ENCODE measurements at regions not wholly inside any gene's neighbourhood (a gene's known extent, or its start where the extent isn't known, plus 50 kb on each side); places are given as distances from the start of the nearest gene placed in this dataset.

- no peaks in the 10 kb centered on the region for H3K4me1 ChIP-seq (ENCODE audit: low read length)
- no peak overlapping the region for H2AFZ ChIP-seq (ENCODE audit: low read depth, low read length)
- TF ChIP-seq EZH2phosphoT487 (IDR thresholded peaks at IDR 0.05; ENCODE audit: low read depth) (no peak), CTCF (IDR thresholded peaks at IDR 0.05; ENCODE audit: low read depth, low read length) (no peak)
- H3K9me3 ChIP-seq (ENCODE audit: insufficient read depth, low read length) = no peaks in the 10 kb centered on the region
- no peaks in the 10 kb centered on the region for H4K20me1 ChIP-seq (ENCODE audit: insufficient read depth, low read length)
- peaks cover 11% of the 10 kb centered on the region for H3K27me3 ChIP-seq (ENCODE audit: low read depth, low read length)
- no peaks in the 10 kb centered on the region for H3K36me3 ChIP-seq (replicated peaks; ENCODE audit: low read depth, low read length)
- H3K9ac ChIP-seq (ENCODE audit: low read length) = no peak overlapping the region
- H3K4me2 ChIP-seq (ENCODE audit: low read length) = no peak overlapping the region
- no peaks in the 10 kb centered on the region for H3K79me2 ChIP-seq (ENCODE audit: low read length)
- H3K27ac ChIP-seq (ENCODE audit: low read length) = no peak overlapping the region
- no peak overlapping the region for H3K4me3 ChIP-seq (ENCODE audit: low read length)
These were observed 111.8 kb upstream of the GPR141 start for GRCh38 chr7:37571806-37572205.

GRCh38 chr7:37577412-37577811 lies 106.2 kb upstream of the GPR141 start:
- Histone ChIP-seq H3K27ac (ENCODE audit: low read length) (no peak overlapping the region), H3K36me3 (replicated peaks; ENCODE audit: low read depth, low read length) (no peaks in the 10 kb centered on the region), H3K27me3 (ENCODE audit: low read depth, low read length) (peaks cover 37% of the 10 kb centered on the region), H3K4me2 (ENCODE audit: low read length) (no peak overlapping the region), H3K9ac (ENCODE audit: low read length) (no peak overlapping the region), H3K9me3 (ENCODE audit: insufficient read depth, low read length) (no peaks in the 10 kb centered on the region), H3K4me1 (ENCODE audit: low read length) (no peaks in the 10 kb centered on the region), H4K20me1 (ENCODE audit: insufficient read depth, low read length) (no peaks in the 10 kb centered on the region), H3K4me3 (ENCODE audit: low read length) (no peak overlapping the region), H3K79me2 (ENCODE audit: low read length) (no peaks in the 10 kb centered on the region), H2AFZ (ENCODE audit: low read depth, low read length) (no peak overlapping the region)
- TF ChIP-seq EZH2phosphoT487 (IDR thresholded peaks at IDR 0.05; ENCODE audit: low read depth) = no peak
- no peak for TF ChIP-seq CTCF (IDR thresholded peaks at IDR 0.05; ENCODE audit: low read depth, low read length)

- no peak for TF ChIP-seq CTCF (IDR thresholded peaks at IDR 0.05; ENCODE audit: low read depth, low read length)
- no peak for TF ChIP-seq EZH2phosphoT487 (IDR thresholded peaks at IDR 0.05; ENCODE audit: low read depth)
- no peaks in the 10 kb centered on the region for H4K20me1 ChIP-seq (ENCODE audit: insufficient read depth, low read length)
- no peaks in the 10 kb centered on the region for H3K79me2 ChIP-seq (ENCODE audit: low read length)
- no peak overlapping the region for H3K9ac ChIP-seq (ENCODE audit: low read length)
- H3K4me1 ChIP-seq (ENCODE audit: low read length) = no peaks in the 10 kb centered on the region
- no peaks in the 10 kb centered on the region for H3K9me3 ChIP-seq (ENCODE audit: insufficient read depth, low read length)
- H3K4me2 ChIP-seq (ENCODE audit: low read length) = no peak overlapping the region
- no peak overlapping the region for H3K27ac ChIP-seq (ENCODE audit: low read length)
- H3K4me3 ChIP-seq (ENCODE audit: low read length) = no peak overlapping the region
- H3K27me3 ChIP-seq (ENCODE audit: low read depth, low read length) = peaks cover 35% of the 10 kb centered on the region
- no peaks in the 10 kb centered on the region for H3K36me3 ChIP-seq (replicated peaks; ENCODE audit: low read depth, low read length)
- H2AFZ ChIP-seq (ENCODE audit: low read depth, low read length) = no peak overlapping the region
These were observed 105.7 kb upstream of the GPR141 start for GRCh38 chr7:37577901-37578300.

- no peak for TF ChIP-seq CTCF (IDR thresholded peaks at IDR 0.05; ENCODE audit: low read depth, low read length)
- TF ChIP-seq EZH2phosphoT487 (IDR thresholded peaks at IDR 0.05; ENCODE audit: low read depth) = no peak
- H3K4me2 ChIP-seq (ENCODE audit: low read length) = no peak overlapping the region
- H3K4me1 ChIP-seq (ENCODE audit: low read length) = no peaks in the 10 kb centered on the region
- H3K4me3 ChIP-seq (ENCODE audit: low read length) = no peak overlapping the region
- no peaks in the 10 kb centered on the region for H4K20me1 ChIP-seq (ENCODE audit: insufficient read depth, low read length)
- H3K27ac ChIP-seq (ENCODE audit: low read length) = no peak overlapping the region
- no peak overlapping the region for H3K9ac ChIP-seq (ENCODE audit: low read length)
- no peaks in the 10 kb centered on the region for H3K79me2 ChIP-seq (ENCODE audit: low read length)
- H3K9me3 ChIP-seq (ENCODE audit: insufficient read depth, low read length) = no peaks in the 10 kb centered on the region
- H3K36me3 ChIP-seq (replicated peaks; ENCODE audit: low read depth, low read length) = no peaks in the 10 kb centered on the region
- no peak overlapping the region for H2AFZ ChIP-seq (ENCODE audit: low read depth, low read length)
- peaks cover 33% of the 10 kb centered on the region for H3K27me3 ChIP-seq (ENCODE audit: low read depth, low read length)
These were observed 105.2 kb upstream of the GPR141 start for GRCh38 chr7:37578350-37578749.
